Psoas muscle (tissue), 7 donors: ENCODE measurements at regions not wholly inside any gene's neighbourhood (a gene's known extent, or its start where the extent isn't known, plus 50 kb on each side); places are given as distances from the start of the nearest gene placed in this dataset.

ENCODE experiments used
- ATAC-seq, 4 donors: fragments of 200-7000 bp; cut with Tn5 transposase; one replicate each; pipeline ENCODE4 v1.9.1; 2020; ENCODE audit warnings: moderate library complexity in 3 of 4, mild to moderate bottlenecking in 2 of 4
- DNase-seq, 2 donors: peaks; one replicate each; pipeline ENCODE4 v3.0.0-alpha.2; 2020
- H3K27ac ChIP-seq: fragments of 200-600 bp; one replicate; pipeline ENCODE4 v1.8.0; 2022
- H3K27me3 ChIP-seq, 3 donors: fragments of 200-600 bp in 1 of 3; one replicate each; pipeline versions ENCODE4 v1.6.1 to v1.8.0; 2013 to 2022; ENCODE audit warnings: low read length in 2 of 3, mild to moderate bottlenecking in 2 of 3, moderate library complexity in 1 of 3; ENCODE audit not compliant: insufficient read depth in 3 of 3
- H3K36me3 ChIP-seq, 2 donors: fragments of 200-600 bp in 1 of 2; one replicate each; pipeline versions ENCODE4 v1.6.1 to v1.8.0; 2013 to 2022; ENCODE audit warnings: low read depth in 1 of 2, mild to moderate bottlenecking in 1 of 2, moderate library complexity in 1 of 2; ENCODE audit not compliant: insufficient read depth in 1 of 2
- H3K4me1 ChIP-seq: fragments of 200-600 bp; one replicate; pipeline ENCODE4 v1.8.0; 2022
- H3K4me3 ChIP-seq: fragments of 200-600 bp; one replicate; pipeline ENCODE4 v1.8.0; 2022; ENCODE audit warnings: mild to moderate bottlenecking
- H3K9me3 ChIP-seq: fragments of 200-600 bp; one replicate; pipeline ENCODE4 v1.8.0; 2022
- WGBS, 3 donors: extraction: QIAGEN DNeasy Blood & Tissue Kit; methylation state at CpG; one replicate each; pipeline versions ENCODE4 v1.1.6 to v1.1.7; 2013; 5-methylcytosine and 5-hydroxymethylcytosine counted together
- intact Hi-C, 2 donors: fragments of 100-400 bp; cut with DNase I; formaldehyde crosslinking; loops; one replicate each; pipeline versions ENCODE4 v1.11.0 to v1.14.2; 2022
- TF ChIP-seq, protein P1 (sequence below): fragments of 200-600 bp; IDR thresholded peaks from one replicate; pipeline ENCODE4 v1.8.0; 2022; ENCODE audit warnings: antibody characterized with exemption
- donor health status: healthy with polysubstance abuse.
- donor health status: DM: no; HTN: no; CAD: no; lungs with moderate emphysema.
- donor health status: Bipolar disorder and iron deficiency.
- donor health status: healthy.
- donor health status: DM: yes; HTN: yes; CAD: no.
- donor health status: DM: no; HTN: no; CAD: no.
- donor health status: DM: yes; HTN: yes; CAD: no.

DNA sequence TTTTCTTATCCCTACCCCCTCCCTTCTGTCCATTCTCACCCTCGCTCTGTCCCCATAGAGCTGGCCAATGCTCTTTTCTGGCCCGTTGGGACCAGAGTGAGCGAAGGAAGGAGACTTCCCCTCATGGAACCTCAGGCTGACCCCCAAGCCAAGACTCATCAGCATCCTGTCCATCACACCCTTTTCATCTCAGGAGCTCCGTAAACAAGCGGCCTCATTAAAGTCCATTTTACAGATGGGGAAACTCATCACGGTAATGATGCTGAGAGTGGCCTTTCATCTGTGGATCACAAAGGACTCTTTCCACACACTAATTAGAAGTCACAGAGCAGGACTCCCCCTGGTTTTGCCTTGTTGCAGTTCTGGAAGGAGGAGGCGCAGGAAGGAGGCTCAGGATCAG is 67.4 kb upstream of the SLC34A2 start:
- Histone ChIP-seq H3K27ac (no peak overlapping the region), H3K27me3 (peaks cover 0 to 4% (median 0%) of the 10 kb centered on the region in 3 donors), H3K36me3 (no peaks in the 10 kb centered on the region), H3K4me1 (no peaks in the 10 kb centered on the region), H3K4me3 (no peak overlapping the region), H3K9me3 (no peaks in the 10 kb centered on the region)
- WGBS, 3 donors, result 72 to 84% (median 72%) methylated on average over 7 of the region's 7 CpGs
- no peak for DNase-seq
- intact Hi-C loops, result no loop called here
- ATAC-seq, result no peak
- TF ChIP-seq, protein P1, sequence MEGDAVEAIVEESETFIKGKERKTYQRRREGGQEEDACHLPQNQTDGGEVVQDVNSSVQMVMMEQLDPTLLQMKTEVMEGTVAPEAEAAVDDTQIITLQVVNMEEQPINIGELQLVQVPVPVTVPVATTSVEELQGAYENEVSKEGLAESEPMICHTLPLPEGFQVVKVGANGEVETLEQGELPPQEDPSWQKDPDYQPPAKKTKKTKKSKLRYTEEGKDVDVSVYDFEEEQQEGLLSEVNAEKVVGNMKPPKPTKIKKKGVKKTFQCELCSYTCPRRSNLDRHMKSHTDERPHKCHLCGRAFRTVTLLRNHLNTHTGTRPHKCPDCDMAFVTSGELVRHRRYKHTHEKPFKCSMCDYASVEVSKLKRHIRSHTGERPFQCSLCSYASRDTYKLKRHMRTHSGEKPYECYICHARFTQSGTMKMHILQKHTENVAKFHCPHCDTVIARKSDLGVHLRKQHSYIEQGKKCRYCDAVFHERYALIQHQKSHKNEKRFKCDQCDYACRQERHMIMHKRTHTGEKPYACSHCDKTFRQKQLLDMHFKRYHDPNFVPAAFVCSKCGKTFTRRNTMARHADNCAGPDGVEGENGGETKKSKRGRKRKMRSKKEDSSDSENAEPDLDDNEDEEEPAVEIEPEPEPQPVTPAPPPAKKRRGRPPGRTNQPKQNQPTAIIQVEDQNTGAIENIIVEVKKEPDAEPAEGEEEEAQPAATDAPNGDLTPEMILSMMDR, result no peak

DNA sequence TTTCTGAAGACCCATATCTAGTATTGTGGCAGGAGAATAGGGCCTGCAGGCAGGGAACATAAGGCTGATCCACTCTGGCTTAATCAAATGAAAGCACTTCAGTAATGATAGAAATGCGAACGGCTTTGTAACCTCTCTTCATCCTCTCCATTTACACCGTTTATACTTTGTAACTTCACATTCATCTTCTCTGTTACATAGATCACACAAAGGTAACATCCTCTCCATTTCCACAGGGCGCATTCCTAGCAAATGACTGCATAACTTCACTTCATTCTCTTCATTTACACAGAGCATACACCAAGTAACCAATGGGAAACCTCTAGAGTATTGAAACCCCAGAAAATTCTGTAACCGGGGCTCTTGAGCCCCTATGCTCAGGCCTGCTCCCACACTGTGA is 65.5 kb upstream of the SLC34A2 start:
- intact Hi-C loops, result no loop called here
- TF ChIP-seq, protein P1, result no peak
- ATAC-seq (no peak), DNase-seq (no peak)
- H3K4me1 ChIP-seq, result no peaks in the 10 kb centered on the region
- no peaks in the 10 kb centered on the region for H3K36me3 ChIP-seq
- H3K9me3 ChIP-seq, result no peaks in the 10 kb centered on the region
- H3K4me3 ChIP-seq, result no peak overlapping the region
- 75 to 78% (median 77%) methylated on average over 5 of the region's 5 CpGs for whole genome bisulfite sequencing, 3 donors
- no peak overlapping the region for H3K27ac ChIP-seq
- peaks cover 0 to 4% (median 0%) of the 10 kb centered on the region in 3 donors for H3K27me3 ChIP-seq

DNA sequence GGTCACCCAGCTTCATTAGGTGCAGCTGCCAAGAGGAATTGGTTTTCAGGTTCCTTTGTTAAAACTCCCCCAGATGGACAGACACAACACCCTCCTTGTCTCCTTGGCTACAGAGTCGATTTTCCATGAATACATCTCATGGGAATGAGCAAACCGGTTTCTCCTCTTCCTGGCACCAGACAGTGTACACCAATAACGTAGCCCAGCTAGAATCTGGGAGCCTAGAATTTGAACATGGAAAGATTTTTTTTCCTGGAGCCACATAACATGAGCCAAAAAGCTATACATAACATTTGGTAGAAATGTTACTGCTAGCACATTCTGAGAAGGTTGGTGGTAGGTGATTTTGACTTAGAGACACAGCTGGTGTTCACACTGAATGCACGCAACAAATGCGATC is 62.9 kb upstream of the SLC34A2 start:
- WGBS, 3 donors, result 43 to 52% (median 43%) methylated on average over 5 of the region's 5 CpGs
- DNase-seq, result no peak
- no peak overlapping the region for H3K27ac ChIP-seq
- H3K36me3 ChIP-seq, result no peaks in the 10 kb centered on the region
- no peaks in the 10 kb centered on the region for H3K4me1 ChIP-seq
- intact Hi-C loops, result no loop called here
- H3K27me3 ChIP-seq, result peaks cover 0 to 2% (median 0%) of the 10 kb centered on the region in 3 donors
- H3K9me3 ChIP-seq, result no peaks in the 10 kb centered on the region
- ATAC-seq, result no peak
- TF ChIP-seq, protein P1, result no peak
- H3K4me3 ChIP-seq, result no peak overlapping the region
